NCI-H748 (cell line): ENCODE measurements at regions not wholly inside any gene's neighbourhood (a gene's known extent, or its start where the extent isn't known, plus 50 kb on each side); places are given as distances from the start of the nearest gene placed in this dataset.
A peak's percentile ranks its signal among the peaks of the same experiment; 100 is the strongest.
"Not testable (repeated sequence)": the region's sequence is repeated elsewhere in the genome, so short reads cannot be mapped to it uniquely, and the experiment has no call there.

Experiments
- DNase-seq: peaks from one replicate; lab custom pipeline; 2025; ENCODE audit not compliant: unreplicated experiment; lab: John Stamatoyannopoulos, UW

DNA sequence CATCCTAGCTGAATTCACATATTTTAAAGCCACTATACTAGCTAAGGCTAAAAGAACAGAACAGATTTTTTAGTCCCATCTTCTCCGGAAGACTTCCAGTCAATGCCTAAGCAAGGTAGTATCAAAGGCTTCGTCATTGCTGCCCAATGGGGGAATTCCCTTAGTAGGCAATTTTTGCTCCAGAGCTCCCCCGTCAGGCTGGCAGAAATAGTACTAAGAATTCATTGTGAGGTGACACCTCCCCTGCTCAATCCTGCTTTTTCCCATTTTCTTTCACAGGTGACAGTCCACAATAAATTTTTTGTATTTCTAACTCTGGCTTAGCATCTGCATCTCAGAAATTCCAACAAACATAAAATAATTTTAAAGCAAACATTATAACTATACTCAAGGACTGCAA is 52.8 kb upstream of the SRSF6 start:
- peak; percentile 25 for DNase-seq

DNA sequence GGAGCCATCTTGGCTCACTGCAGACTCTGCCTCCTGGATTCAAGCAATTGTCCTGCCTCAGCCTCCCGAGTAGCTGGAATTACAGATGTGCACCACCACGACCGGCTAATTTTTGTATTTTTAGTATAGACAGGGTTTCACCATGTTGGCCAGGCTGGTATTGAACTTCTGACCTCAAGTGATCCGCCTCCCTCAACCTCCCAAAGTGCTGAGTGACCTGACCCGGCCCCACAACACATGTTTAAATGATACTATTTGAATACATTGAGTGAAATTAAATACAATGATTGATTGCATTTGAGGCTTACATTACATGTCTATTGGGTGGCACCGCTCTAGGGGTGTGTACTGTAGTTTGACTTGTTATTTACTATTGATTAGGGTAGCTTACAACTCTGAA is 56.8 kb upstream of the SRSF6 start:
- DNase-seq = not testable (repeated sequence)

GRCh38 chr20:43398676-43399324 is 58.9 kb upstream of the SRSF6 start:
- no peak for DNase-seq

- DNase-seq = no peak
These were observed 60.5 kb upstream of the SRSF6 start for GRCh38 chr20:43397147-43397546.

DNA sequence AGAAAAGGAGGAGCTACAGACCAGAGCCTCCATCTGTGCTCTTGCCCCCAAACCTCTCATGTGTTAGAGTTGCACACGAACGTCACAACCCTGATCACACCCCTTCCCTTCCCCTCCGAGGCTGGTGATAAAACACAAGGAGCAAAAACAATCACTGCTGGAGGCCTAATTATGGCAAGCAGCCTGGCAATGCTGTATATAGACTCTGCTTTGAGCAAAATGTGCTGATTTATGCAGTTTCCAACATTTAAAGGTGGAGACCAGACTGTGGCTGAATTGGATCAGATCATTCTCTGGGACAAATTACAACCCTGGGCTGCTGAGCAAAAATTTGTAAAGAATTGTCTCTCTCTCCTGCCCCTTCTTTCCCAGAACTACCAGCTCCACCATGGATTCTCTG is 64.6 kb upstream of the SRSF6 start:
- DNase-seq = no peak

DNA sequence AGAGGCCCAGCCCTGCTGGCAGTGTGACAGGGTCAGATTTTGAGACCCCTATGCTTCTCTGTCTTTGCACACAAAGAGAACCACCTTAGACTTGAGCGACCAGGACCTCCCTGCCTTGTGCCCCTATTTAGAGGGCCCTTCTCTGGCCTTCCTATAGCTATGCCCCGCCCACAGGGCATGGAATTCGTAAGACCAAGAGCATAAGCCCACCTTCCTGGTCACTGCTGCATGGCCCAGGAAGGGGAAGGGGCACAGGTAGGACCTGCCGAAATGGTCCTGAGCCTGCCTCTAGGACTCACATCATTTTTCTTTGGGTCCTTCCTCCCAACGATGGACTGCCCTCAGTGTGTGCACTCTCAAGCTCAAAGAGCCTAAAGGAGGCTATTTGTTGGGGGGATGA is 65.1 kb upstream of the SRSF6 start:
- DNase-seq = no peak

DNA sequence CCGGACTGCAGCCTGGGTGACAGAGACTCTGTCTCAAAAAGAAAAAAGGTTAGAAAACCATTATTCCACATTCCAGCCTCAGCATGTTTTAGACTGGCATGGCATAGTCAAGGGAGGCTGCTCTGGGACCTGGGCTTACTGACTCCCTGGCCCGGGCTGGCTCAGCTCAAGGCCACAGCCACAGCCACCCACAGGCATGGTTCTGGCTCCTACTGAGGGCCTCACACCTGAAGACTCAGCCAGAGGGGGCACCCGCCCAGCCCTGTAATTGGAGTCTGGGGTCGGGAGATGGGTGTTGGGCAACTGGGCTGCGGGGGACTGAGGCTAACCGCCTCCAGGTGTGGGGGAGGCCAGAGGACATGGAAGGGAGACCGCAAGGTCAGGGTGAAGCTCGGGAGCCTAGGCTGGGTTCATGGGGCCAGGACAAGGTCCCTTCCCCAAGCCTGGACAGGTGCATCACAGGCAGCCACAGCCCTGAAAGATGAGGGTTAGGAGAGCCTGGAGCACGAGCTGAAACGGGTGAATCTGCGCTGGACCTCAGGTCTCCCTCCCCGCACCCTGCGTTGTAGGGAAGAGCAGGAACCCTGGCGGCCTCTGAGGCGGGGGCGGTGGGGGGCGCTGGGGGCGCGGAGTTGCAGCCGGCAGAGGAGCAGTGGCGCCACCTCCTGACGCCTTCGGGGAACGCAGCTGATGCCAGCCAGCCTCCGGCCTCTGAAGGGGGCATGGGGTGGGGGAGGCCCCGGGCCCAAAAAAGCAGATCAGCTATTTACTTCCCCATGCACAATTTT is 67.7 kb upstream of the SRSF6 start:
- DNase-seq = peak; percentile 22

DNA sequence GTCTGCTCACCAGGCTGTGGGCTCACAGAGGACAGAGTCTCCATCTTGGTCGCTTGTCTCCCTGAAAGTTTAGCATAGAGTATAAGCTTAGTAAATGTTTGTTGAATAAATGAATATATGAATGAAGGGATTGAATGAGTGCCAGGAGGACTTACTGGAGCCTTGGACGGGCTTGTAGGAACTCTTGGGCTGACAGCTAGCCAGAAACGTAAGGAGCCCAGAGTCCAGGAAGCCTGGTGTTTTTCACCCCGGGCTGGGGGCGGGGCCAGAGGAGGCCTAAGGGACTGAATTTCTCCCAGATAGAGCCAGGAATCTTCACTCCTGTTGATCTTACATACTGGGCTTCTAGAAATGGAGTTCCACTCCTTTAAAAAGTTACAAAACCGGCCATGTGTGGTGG is 68.5 kb upstream of the SRSF6 start:
- no peak for DNase-seq

- DNase-seq = no peak
These were observed 69.3 kb upstream of the SRSF6 start for GRCh38 chr20:43388268-43389002.

GRCh38 chr20:43387737-43388136 is 70.0 kb upstream of the SRSF6 start:
- DNase-seq = no peak

DNA sequence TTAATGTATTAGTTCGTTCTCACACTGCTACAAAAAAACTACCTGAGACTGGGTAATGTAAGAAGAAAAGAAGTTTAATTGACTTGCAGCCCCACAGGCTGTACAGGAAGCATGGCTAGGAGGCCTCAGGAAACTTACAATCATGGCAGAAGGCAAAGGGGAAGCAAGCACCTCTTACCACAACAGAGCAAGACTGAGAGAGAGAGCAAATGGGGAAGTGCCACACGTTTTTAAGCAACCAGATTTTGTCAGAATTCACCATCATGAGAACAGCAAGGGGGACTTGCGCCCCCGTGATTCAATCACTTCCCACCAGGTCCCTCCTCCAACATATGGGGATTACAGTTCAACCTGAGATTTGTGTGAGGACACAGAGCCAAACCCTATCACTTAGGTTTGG is 70.8 kb upstream of the SRSF6 start:
- no peak for DNase-seq

GRCh38 chr20:43385914-43386313 is 71.8 kb upstream of the SRSF6 start:
- DNase-seq = no peak

DNA sequence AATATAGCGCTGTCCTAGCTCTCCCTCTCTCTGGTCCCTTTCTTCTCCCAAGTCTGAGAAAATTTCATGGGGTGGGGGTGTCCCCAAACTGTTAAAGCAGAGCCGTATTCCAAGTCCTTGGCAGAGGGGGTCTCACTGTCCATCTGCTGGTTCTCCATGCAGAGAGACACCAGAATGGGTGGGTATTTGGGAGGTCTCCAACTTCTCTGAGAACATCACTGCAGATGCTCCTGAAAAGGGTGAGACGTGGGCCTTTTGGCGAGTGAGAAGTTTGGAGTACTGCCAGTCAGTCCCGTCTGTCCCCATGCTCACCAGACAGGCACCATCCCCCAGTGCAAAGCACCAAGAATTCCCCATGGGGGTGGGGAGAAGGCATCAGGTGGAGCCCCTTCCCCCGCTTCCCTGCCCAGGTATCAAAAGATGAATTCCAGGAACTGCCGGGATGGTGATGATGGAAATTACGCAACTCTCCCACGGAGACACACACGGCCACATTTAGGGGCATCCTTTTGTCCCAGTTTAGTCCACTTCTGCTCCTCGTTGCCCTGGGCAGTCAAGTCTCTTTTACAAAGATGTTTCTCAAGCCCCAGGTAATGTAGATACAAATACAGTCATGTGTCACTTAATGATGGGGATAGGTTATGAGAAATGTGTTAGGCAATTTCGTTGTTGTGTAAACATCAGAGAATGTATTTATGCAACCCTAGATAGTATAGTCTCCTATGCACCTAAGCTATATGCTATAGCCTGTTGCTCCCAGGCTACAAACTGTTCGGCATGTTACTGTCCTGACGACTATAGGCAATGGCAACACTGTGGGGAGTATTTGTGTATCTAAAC is 73.4 kb upstream of the SRSF6 start:
- no peak for DNase-seq

GRCh38 chr20:43383026-43383795 is 74.5 kb upstream of the SRSF6 start:
- no peak for DNase-seq

DNA sequence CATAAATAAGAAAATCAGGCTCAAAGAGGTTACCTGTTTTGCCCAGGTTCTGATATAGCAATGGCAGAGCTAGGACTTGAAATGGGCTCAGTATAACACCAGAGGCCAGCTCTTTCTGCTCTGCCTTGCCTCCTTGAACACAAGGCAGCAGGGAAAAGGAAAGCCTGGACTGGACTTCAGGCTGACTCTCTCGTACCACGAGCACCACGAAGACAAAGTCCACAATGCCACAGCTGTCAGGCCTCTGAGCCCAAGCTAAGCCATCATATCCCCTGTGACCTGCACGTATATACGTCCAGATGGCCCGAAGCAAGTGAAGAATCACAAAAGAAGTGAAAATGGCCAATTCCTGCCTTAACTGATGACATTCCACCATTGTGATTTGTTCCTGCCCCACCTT is 75.6 kb upstream of the SRSF6 start:
- not testable (repeated sequence) for DNase-seq

- not testable (repeated sequence) for DNase-seq
These were observed 76.2 kb upstream of the SRSF6 start for GRCh38 chr20:43381533-43381932.

DNA sequence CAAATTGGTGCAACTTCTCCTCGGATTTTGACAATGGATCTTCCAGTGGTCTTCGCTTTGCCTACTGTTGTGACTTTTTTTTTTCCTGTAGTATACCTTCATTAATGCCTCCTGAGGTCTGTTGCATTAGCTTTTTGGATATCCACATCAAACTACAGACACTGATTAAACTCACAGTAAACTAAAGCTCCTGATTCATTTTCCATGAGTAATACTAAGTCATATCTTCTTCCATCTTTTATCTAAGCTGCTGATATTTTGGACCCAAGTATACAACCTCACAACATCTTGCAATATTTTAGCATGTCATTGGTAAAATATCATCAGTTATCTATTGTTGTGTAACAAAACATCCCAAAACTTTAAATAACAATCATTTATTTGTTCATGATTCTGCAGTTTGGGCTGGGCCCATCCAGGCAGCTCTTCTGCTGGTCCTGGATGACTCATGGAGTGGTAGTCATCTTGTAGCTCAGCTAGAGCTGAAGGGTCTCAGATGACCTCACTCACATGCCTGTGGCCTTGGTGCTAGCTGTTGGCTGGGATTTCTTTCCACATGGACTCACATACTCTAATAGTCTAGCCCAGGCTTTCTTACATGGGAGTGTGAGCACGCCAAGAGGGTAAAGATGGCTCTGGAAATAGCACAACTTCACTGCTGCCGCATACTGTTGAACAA is 78.3 kb upstream of the SRSF6 start:
- no peak for DNase-seq

DNA sequence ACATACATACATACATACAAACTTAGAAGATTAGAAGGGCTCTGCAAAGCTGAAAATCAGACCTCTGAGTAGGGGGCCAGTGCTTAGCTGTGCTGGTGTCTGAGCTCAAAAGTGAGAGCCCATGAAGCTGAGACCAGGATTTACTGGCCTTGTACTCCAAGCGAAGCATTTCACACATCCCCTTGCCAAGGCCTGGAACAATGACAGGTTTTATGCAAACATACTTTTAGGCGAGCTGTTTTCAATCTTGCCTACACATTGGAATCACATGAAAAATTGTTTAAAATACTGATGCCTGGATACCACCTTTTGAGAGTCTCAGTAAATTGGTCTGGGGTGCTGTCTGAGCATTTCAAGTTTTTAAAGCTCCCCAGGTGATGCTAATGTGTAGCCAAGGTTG is 80.9 kb upstream of the SRSF6 start:
- no peak for DNase-seq

DNA sequence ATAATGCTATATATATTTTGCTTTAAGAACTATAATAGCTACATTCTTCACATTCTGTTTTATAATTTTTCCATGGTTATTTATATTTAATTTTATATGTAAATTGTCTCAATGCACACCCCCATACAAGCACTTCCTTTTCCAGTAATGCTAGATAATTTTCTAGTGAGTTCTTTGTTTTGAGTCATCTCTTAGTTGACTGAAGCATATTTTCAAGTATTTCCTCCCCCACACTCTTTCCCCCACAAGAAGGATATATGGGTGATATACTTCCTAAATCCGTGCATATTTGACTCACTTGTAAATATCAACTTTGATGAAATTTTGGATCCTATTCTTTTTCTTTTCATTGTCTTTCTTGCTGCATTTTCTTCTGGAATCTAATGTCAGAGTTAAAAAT is 82.1 kb upstream of the SRSF6 start:
- DNase-seq = no peak

- DNase-seq = no peak
These were observed 85.6 kb upstream of the SRSF6 start for GRCh38 chr20:43372051-43372450.
